ENCODE measurements at regions not wholly inside any gene's neighbourhood (a gene's known extent, or its start where the extent isn't known, plus 50 kb on each side); places are given as distances from the start of the nearest gene placed in this dataset.

DNA sequence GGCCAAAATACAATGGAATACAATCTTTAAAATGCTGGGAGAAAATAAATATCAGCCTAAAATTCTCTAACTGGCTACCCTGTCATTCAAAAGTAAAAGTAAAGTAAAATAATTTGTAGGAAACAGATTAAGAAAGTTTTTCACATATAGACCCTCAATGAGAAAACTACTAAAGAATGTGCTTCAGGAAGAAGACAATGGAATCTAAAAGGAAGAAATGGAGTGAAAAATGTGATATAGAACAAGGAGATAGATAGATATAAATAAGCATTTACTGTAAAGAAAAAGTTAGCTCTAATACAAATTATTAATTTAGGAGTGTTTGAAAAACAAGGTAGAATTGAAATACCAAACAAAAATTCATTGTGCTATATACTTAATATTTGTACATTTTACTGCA lies 368.6 kb upstream of the MPDZ start:
- DNase-seq (ENCODE audit: low spot score), result no peak

DNA sequence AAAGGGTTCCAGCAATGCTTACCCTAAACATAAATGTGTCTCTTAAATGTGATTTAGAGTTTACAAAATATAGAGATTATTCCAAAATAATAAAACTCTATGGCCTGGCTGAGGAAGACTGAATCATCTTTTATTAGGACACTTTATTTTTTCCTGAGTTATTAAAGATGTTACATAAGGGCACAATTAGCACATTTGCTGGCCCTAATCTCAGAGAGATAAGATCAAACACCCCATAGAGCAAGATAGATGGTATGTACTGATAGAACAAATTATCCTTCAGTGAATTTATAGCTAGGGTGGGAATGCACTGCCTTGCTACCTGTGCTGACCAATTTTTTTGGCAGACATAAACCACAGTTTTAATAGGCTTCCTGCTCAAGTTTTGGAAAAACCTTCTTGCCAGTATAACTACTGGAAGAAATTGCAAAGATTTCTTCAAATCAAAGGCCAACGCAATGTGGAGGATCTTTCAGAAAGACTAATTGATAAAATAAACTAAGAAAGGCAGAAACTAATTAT lies 367.1 kb upstream of the MPDZ start:
- DNase-seq (ENCODE audit: low spot score), result no peak

DNA sequence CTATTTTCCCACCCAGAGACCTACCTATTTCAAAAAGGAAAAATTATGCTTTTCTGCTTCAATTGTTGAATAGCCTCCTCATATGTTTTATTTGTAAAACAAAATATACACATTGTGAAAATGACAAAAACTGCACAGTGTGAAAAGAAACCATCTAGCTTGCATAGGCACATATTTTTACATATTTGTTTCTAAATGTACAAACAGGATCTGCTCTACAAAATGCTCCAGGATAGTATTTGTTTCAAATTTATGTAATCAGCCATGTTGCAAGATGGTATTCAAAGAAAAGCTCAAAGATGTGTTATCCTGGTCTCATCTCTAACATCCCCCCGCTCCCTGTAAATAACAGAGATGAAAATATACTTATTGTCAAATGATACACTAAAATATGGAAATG lies 366.1 kb upstream of the MPDZ start:
- no peak for DNase-seq (ENCODE audit: low spot score)

DNA sequence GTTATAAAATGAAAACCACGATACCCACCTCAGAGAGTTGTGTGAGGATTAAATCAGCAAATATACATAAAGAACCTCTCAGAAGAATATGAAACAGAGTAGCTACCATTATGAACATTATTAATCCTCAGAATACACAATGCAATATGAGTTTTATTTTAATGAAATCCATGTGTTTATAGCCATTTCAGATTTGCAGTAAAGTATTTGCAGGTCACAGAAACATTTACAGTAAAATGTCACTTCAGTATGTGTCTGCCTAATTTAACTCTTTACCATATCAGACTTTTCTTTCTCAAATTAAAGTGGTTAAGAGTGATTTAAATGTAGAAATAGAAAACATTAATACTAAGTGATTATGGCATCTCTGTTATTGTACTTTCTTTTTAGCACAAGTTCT lies 365.2 kb upstream of the MPDZ start:
- no peak for DNase-seq (ENCODE audit: low spot score)

DNA sequence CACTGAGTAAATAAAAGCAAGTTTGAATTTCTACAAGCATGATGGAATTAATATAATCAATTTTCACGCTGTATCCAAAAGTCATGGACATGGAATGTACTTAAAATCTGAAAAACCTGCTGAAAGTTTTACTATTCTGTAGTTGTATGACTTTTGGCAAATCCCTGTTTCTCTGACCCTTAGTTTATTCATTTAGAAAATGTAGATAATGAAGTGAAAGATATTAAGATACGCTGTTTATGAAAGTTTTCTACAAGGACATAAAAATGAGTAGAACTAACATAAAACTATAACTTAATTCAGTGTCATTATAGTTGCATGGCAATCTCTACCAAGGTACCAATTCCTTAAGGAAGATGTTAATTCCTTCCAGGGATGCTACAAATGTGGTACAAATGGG lies 363.2 kb upstream of the MPDZ start:
- no peak for DNase-seq (ENCODE audit: low spot score)

DNA sequence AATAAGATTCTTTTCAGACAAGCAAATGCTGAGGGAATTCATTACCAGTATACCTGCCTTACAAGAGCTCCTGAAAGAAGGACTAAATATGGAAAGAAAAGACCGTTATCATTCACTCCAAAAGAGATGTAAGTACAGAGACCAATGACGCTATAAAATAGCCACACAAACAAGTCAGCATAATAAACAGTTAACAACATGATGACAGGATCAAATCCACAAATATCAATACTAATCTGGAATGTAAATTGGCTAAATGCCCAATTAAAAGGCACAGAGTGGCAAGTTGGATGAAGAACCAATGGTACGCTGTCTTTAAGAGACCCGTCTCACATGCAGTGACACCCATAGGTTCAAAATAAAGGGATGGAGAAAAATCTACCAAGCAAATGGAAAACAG lies 349.6 kb upstream of the MPDZ start:
- no peak for DNase-seq (ENCODE audit: low spot score)

DNA sequence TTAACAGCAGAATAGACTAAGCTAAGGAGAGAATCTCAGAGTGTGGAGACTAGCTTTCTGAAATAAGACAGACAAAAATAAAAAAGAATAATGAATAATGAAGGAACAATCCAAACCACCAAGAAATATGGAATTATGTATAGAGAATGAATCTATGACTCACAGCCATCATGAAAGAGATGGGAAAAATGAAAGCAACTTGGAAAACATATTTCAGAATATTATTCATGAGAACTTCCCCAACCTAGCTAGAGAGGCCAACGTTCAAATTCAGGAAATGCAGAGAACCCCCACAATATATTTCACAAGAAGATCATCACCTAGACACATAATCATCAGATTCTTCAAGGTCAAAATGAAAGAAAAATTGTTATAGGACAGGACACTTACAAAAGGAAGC lies 349.0 kb upstream of the MPDZ start:
- DNase-seq (ENCODE audit: low spot score), result no peak

DNA sequence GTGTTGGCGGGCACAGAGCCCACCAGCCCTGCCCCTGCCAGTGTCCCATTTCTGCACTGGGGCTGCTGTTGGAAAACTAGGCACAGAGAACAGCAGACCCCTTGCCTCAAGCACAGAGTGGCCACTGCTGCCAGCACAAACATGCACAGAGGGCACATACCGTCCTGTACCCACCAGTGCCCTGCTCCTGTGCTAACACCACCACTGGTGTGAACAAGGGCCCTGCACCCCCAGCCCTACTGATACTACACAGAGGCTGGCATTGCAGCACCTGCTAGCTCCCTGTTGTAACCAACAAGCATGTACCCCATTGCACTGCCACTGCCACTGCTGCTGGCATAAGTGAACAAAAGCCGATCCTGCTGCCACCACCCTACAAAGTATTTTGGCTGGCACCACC lies 348.0 kb upstream of the MPDZ start:
- DNase-seq (ENCODE audit: low spot score), result no peak

DNA sequence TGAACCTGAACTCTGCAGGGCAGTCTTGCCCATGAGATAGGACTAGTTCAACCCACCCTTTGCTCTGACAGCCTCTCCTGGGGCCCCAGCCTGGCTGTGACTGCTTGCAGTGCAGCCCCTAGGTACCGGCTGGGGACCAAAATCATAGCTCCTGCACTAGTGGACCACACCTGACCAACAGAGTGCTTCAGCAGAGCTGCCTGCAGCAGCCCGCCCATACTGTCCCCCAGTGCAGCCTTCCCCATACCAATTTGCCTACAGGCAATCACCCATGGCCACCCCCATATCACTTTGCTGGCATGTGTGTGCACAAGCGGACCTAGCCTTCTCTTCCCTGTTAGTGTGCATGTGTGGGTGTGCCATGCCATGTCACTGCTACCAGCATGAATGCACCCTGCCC lies 347.6 kb upstream of the MPDZ start:
- no peak for DNase-seq (ENCODE audit: low spot score)

DNA sequence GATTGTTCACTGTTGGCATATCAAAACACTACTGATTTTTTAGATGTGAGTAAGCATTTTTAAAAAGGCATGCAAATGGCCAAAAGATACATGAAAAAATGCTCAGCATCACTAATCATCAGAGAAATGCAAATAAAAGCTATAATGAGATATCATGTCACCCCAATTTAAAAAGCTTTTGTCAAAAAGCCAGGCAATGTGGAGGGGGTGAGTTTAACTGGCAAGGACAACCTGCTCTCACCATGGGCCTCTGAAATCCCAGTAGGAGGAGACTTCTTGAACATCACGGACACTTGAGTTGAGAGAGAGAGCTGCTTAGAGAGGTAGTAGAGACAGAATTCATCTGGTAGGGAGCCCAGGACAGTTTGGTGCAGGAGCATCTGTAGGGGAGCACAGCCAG lies 347.1 kb upstream of the MPDZ start:
- no peak for DNase-seq (ENCODE audit: low spot score)

DNA sequence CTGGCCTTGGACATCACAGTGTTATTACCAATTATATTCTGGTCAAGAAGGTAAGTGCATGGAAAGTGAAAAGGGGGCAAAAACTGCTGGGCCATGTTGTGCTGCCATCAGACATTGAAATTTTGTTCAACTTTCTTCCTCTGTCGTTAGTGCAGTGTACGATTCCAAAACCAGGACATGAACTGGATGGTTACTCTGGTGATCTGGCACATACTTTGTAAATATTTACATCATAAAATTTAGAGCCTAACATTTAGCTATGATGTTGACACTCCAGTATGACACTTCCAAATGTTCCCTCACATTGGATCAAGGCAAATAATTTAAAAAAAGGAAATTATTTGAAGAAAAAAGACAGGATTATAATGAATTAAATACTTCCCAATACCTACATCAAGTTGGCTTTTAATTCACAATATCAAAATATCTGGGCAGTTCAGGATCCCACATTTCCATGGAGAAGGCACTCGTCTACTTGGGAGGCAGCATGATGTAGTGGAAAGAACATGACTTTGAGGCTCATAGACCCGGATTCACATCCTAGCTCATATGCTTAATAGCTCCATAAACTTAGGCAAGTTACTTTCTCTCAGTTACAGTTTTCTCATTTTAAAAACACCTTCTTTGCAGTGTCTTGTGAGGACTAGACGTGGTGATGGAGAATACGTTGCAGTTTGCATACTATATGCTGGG lies 342.5 kb upstream of the MPDZ start:
- DNase-seq (ENCODE audit: low spot score), result no peak

DNA sequence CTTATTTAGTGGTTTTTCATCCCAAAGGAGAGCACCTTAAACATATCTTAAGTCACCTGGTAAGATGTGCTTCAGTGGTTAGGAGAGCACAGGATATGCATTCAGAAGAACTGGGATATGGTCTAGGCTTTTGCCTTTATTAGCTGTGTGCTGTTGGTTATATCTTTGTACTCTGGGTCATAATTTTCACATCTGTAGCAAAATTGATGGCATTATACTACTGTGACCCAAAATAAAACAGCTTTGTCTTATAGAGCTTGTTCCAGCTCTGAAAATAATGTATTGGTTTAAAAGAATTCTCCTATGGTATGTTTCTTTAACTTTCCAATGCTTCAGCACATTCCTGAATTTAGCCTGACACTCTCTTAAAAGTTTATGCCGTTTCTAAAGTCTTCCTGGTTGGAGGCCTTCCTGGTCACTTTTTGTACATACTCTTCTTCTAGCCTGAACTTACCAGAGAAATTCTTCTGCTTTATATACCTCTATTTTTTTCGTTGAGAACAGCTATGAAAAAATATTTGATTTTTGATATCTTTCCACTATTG lies 337.1 kb upstream of the MPDZ start:
- no peak for DNase-seq (ENCODE audit: low spot score)

DNA sequence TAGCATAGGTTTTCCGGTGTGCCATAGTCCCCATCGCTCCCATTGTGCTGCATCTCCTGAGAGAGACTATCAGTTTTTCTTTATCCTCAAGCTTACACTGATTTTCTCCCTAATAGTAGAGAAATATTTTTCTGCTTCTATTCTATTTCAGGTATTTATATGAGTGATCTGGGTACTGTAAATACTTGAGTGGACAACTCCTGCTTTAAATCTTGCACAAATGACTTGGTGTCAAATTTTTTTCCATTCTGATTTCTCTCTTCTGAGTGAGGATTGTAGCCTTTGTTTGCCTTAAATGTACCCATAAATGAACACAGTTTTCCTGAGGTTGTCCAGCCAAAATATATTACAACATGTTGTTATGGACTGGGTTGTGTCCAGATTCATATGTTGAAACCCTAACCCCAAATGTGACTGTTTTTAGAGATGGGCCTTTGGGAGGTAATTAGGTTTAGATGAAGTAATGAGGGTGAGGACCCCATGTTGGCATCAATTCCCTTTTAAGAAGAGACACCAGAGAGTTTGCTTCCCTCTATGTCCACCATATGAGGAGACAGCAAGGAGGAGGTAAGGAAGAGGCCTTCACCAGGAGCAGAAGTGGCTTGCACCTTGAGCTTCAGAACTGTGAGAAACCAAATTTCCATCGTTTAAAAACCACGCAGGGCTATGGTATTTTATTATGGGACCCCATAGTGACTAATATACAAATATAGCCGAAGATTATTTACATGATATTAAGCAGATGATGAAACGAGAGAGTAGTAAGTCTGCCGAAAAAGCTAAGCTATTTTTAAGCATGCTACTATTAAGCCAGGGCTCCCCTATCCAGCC lies 336.4 kb upstream of the MPDZ start:
- DNase-seq (ENCODE audit: low spot score), result no peak

DNA sequence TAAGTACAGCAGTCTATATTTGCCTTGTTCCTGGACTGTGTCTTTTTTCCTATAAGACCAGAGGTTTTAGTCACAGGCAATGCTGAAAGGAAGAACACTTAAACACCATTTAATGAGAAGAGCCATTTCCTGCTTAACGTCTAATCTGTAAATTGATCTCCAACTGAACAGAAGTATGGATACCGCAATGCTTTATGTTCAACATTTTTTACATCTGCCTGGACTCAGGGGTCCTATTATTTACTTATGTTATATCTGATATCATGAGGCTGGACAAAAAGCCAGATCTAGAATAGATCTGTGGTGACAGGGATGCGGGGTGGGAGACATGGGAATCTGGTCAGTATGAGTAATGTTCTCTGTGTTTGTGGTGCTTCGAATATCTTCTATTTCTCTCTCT lies 334.6 kb upstream of the MPDZ start:
- no peak for DNase-seq (ENCODE audit: low spot score)

DNA sequence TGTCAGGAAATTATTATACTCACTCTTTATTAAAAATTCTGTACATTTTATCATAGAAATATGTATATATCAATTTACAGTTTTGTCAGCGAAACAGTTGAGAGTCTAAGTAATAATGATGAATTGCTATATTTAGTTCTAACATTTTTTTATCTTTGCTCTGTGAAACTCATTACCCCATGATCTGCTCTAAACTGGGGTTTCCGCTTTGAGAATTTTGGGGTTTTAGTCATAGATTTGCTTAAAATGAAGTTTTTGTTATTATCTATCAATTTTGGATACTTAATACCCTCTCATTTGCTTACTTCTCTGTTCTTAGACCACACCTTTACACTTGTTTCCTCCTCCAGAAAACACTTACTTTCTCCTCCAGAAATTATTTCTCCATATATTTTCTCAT lies 333.8 kb upstream of the MPDZ start:
- DNase-seq (ENCODE audit: low spot score), result no peak

DNA sequence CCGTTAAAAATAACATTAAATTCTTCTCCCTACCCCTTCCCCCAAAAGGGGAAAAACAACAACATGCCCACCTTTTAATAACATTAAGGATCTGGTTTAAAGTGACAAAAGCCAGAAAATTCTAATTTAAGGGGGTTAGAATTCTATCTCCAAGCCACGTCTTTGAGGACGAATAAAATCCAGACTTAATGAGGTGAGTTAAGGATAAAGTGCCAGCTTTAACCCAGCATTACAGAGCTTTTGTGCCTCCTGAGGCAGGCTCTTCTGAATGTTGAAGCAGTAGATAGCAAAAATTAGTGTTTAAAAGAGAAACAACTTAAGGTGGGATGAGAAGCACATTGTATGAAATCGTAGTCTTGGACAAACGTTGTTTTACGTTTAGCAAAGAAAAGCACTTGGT lies 329.0 kb upstream of the MPDZ start:
- no peak for DNase-seq (ENCODE audit: low spot score)

DNA sequence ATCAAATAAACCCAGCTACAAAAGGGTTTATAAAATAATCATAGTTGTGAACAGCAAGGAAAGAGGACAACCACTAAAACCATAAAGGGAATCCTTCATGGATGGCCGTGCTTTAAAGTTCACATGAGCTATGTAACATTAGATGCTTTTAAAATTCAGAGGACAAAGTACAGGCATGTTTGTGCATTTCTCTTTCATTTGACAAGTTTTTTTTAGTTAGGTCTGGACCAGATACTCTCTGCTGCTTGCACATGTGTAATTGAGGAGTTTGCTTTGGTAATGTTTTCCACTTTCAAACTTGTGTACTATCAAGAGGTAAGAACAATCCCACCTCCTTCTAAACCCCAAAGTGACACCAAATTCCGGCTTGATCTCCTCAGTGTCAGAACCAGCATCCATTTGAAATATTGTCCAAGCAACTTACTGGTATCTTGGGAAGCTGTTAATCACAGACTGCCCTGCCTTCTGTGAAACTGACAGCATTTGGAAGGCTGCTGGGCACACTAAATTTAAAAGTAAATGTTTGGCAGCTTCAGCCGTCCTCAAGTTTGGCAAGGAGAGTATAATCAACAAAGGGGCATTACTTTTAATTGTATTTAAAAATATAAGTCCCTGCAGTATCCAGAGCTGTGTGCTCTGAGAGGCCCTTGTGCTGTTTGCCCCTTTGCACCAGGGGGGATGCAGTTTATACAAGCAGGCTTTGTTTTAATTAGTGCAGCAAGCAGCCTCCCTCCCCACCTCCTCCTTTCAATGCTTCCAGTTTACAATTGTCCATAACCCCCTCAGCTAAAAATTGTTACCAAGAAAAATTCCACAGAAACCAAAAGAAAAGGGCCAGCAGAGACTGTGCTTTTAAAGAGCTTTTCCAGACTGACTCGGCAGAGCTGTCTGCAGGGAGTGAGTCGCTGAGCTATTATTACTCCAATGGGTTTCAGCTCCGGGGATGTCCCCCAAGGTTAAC lies 328.3 kb upstream of the MPDZ start:
- no peak for DNase-seq (ENCODE audit: low spot score)

DNA sequence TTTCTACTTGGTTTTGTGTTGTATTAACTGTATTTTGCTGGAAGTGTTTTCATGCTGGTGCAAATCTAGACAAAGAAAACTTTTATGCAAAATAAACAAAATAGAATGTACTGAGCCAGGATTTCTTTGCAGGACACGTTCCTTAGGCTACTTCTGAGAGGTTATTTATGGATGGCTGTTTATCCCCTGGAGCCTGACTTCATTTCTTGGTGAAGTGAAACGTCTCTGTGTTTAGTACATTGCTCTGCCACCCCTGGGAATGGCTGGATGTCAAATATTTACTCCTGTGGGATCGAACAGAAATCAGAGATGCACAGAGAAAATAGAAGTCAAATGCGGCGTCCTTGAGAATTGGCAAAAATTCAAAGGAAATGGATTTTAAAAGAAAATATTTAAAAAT lies 327.1 kb upstream of the MPDZ start:
- DNase-seq (ENCODE audit: low spot score), result no peak

DNA sequence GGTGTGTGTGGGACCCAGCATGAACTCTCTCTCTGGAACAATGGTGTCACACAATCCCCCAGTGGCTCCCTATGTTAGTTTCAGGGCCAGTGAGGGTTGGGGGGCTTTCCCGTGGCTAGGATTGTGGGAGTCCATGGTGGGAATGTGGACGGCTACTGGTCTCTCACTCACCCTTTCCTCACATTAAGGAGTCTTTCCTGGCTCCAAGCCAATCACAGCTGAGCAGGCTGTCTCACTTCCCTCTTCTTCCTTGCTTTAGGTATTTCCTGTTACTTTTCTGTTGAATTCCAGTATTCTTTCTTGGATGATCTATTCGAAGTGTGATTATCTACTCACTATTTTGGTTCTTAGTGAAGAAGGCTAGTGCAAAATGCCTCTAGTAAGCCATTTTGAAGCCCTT lies 324.4 kb upstream of the MPDZ start:
- DNase-seq (ENCODE audit: low spot score), result no peak

DNA sequence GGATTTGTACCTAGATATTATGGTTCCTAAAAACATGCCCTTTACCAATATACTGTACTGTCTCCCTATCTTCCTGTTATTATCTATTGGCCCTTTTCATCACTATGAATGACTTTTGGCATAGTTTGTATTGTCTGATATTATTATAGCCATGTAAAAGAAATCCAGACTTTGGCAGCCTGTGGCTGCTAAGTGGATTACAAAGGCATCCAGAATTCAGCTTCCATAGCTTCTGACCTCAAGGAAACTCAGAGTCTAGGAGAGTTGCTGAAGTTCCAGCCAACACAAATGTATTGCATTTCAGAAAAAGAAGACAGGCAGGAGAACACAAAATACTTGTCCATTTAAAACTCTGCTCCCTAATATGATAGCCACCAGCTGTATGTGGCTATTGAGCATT lies 319.2 kb upstream of the MPDZ start:
- DNase-seq (ENCODE audit: low spot score), result no peak

DNA sequence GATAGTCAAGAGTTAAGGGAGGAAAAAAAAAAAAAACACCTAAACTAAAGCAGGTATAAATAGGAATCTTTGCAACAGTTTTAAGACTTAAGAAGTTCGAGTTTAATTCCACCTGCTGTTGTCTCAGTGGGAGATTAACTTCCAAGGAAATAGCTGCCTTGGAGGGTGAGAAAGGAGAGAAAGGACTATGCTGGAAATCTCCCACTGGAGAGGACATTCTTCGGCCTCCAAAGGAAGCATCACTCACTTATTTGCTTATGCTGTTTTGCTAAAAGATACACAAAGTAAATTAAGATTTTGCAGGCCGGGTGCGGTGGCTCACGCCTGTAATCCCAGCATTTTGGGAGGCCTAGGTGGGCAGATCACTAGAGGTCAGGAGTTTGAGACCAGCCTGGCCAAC lies 317.9 kb upstream of the MPDZ start:
- no peak for DNase-seq (ENCODE audit: low spot score)

DNA sequence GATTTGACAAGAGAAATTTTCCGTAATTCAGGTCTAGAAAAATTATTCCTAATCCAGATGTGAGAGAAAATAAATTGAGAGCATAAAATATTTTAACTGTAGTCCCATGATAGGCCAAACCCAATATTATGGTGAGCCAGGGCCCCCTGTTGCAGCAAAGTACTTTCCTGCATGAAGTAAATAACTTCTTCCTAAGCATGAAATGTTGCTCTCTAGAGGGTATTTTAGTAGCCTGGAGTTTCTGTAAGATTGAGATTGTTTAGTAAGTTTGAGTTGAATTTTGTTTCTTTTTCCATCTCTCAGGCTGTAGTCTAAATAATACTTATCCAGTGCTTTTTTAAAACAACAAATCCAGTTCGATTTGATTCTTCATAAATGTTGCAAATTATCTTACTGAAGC lies 317.5 kb upstream of the MPDZ start:
- DNase-seq (ENCODE audit: low spot score), result no peak
